Endothelial cell of umbilical vein (primary cell): ENCODE measurements at regions not wholly inside any gene's neighbourhood (a gene's known extent, or its start where the extent isn't known, plus 50 kb on each side); places are given as distances from the start of the nearest gene placed in this dataset.

Experiments
- BruUV-seq: library from RNA; stranded (reverse); fragments of 400-500 nt; replicated peaks from 2 replicates; lab custom pipeline; 2021; lab: Mats Ljungman, UMichigan
- CTCF ChIA-PET: fragments of 300-600, 350-600 bp; sonication (Branson Sonifier 250); formaldehyde crosslinking; loops from one replicate; lab custom pipeline; 2021; ENCODE audit warnings: antibody characterized with exemption, inconsistent platforms; lab: Charles Lee
- POLR2A ChIA-PET: fragments of 300-600, 350-600 bp; sonication (Branson Sonifier 250); formaldehyde crosslinking; loops from one replicate; lab custom pipeline; 2021; ENCODE audit warnings: antibody characterized with exemption, inconsistent platforms; lab: Charles Lee
- DNase-seq: peaks from one replicate; pipeline ENCODE4 v3.0.0-alpha.2; 2011; ENCODE audit warnings: low read depth, low spot score
- FAIRE-seq: peaks from 2 replicates; lab custom pipeline; 2011; peaks lifted over from hg19 to GRCh38; lab: Jason Lieb, UNC
- H2AFZ ChIP-seq: 2 replicates; pipeline ENCODE4 v1.6.0; 2012; ENCODE audit warnings: low read depth, low read length, control low read depth, inconsistent platforms
- H3K27ac ChIP-seq: 2 replicates; pipeline ENCODE4 v1.5.1; 2011; ENCODE audit warnings: low read depth, mild to moderate bottlenecking, control low read depth, low read length, moderate library complexity; ENCODE audit not compliant: insufficient read depth
- H3K27me3 ChIP-seq, 2 experiments: 2 replicates each; pipeline versions ENCODE4 v1.6.0 to v1.6.1; 2011; ENCODE audit warnings: low read length in 2 of 2, mixed read lengths in 1 of 2; ENCODE audit not compliant: control insufficient read depth in 2 of 2, insufficient read depth in 2 of 2
- H3K36me3 ChIP-seq, 2 experiments: 2 replicates in 1 of 2; 3 replicates in 1 of 2; pipeline ENCODE4 v1.5.1; 2011; ENCODE audit warnings: low read length in 2 of 2, mild to moderate bottlenecking in 1 of 2, moderate library complexity in 1 of 2; ENCODE audit not compliant: control insufficient read depth in 2 of 2, insufficient read depth in 2 of 2; ENCODE audit errors: extremely low read depth in 1 of 2
- H3K4me1 ChIP-seq: 3 replicates; pipeline ENCODE4 v1.5.1; 2011; ENCODE audit warnings: mild to moderate bottlenecking, low read length; ENCODE audit not compliant: control insufficient read depth, insufficient read depth; ENCODE audit errors: extremely low read depth
- H3K4me2 ChIP-seq: 2 replicates; pipeline ENCODE4 v1.6.1; 2011; ENCODE audit warnings: low read length, control low read depth, mixed read lengths; ENCODE audit not compliant: insufficient read depth
- H3K4me3 ChIP-seq, 3 experiments: fragments of 200-600 bp in 1 of 3; sonication (generic), shearing (Covaris generic) in 1 of 3; replicated peaks in 1 of 3; 2 replicates each; pipeline ENCODE4 v1.5.1; 2011 to 2016; ENCODE audit warnings: control low read depth in 3 of 3, low read length in 3 of 3, mild to moderate bottlenecking in 2 of 3, inconsistent platforms in 1 of 3, low read depth in 1 of 3, moderate library complexity in 1 of 3; ENCODE audit not compliant: insufficient read depth in 1 of 3
- H3K79me2 ChIP-seq: 2 replicates; pipeline ENCODE4 v1.6.0; 2012; ENCODE audit warnings: low read length, inconsistent platforms; ENCODE audit not compliant: control insufficient read depth, insufficient read depth
- H3K9ac ChIP-seq: replicated peaks from 2 replicates; pipeline ENCODE3; 2011; ENCODE audit warnings: low read length, control low read depth; ENCODE audit not compliant: insufficient read depth; ENCODE audit errors: extremely low read depth
- H3K9me1 ChIP-seq: replicated peaks from 3 replicates; pipeline ENCODE4 v1.6.0; 2011; ENCODE audit warnings: mild to moderate bottlenecking, low read length; ENCODE audit not compliant: control insufficient read depth, insufficient read depth; ENCODE audit errors: extremely low read depth
- H3K9me3 ChIP-seq: replicated peaks from 2 replicates; pipeline ENCODE4 v1.5.1; 2012; ENCODE audit warnings: low read length, inconsistent platforms; ENCODE audit not compliant: control insufficient read depth, insufficient read depth
- H4K20me1 ChIP-seq: replicated peaks from 2 replicates; pipeline ENCODE3; 2011; ENCODE audit warnings: mild to moderate bottlenecking, low read length; ENCODE audit not compliant: control insufficient read depth, insufficient read depth; ENCODE audit errors: extremely low read depth
- CTCF ChIP-seq, 2 donors: IDR thresholded peaks; 1 replicate in 1 of 2; 2 replicates in 1 of 2; pipeline ENCODE4 v1.5.1; 2011; ENCODE audit warnings: low read length in 2 of 2, mild to moderate bottlenecking in 2 of 2, moderate library complexity in 2 of 2, control low read depth in 1 of 2, inconsistent platforms in 1 of 2, low read depth in 1 of 2; ENCODE audit not compliant: insufficient read depth in 1 of 2; ENCODE audit errors: extremely low read depth in 1 of 2
- EZH2 ChIP-seq: IDR thresholded peaks from 2 replicates; pipeline ENCODE4 v1.6.1; 2012; ENCODE audit warnings: borderline replicate concordance, low read depth, mild to moderate bottlenecking, moderate library complexity, low read length, inconsistent platforms; ENCODE audit not compliant: severe bottlenecking
- FOS ChIP-seq: IDR thresholded peaks from 2 replicates; pipeline ENCODE4 v1.6.1; 2011; ENCODE audit warnings: mild to moderate bottlenecking, low read length, moderate library complexity, borderline replicate concordance; ENCODE audit not compliant: insufficient read depth
- GATA2 ChIP-seq: IDR thresholded peaks from 2 replicates; pipeline ENCODE4 v1.7.0; 2011; ENCODE audit warnings: low read depth, mild to moderate bottlenecking, moderate library complexity, mixed read lengths, low read length; ENCODE audit not compliant: insufficient read length, insufficient read depth
- JUN ChIP-seq: IDR thresholded peaks from 2 replicates; pipeline ENCODE4 v1.6.1; 2011; ENCODE audit warnings: borderline replicate concordance, low read depth; ENCODE audit not compliant: insufficient read length, insufficient read depth
- MAX ChIP-seq: IDR thresholded peaks from 2 replicates; pipeline ENCODE4 v1.6.1; 2011; ENCODE audit not compliant: insufficient read depth, insufficient read length
- MYC ChIP-seq: IDR thresholded peaks from one replicate; pipeline ENCODE4 v1.6.1; 2011; ENCODE audit warnings: mild to moderate bottlenecking, low read depth, low read length
- POLR2A ChIP-seq: IDR thresholded peaks from 2 replicates; pipeline ENCODE4 v1.6.1; 2012; ENCODE audit warnings: low read depth, mild to moderate bottlenecking, control low read depth, low read length
- POLR2AphosphoS5 ChIP-seq: IDR thresholded peaks from 2 replicates; pipeline ENCODE4 v1.6.1; 2012; ENCODE audit warnings: low read depth, mild to moderate bottlenecking, control low read depth, low read length, moderate library complexity; ENCODE audit not compliant: insufficient read depth
- dilution Hi-C: fragments of 300-500 bp; cut with MboI; formaldehyde crosslinking; loops from one replicate; pipeline ENCODE4 v1.15.0; 2019; ENCODE audit warnings: low sequenced_read_pairs; ENCODE audit not compliant: extremely low pct_ligation_motif_present
- intact Hi-C: fragments of 100-400 bp; cut with micrococcal nuclease; formaldehyde crosslinking; loops from one replicate; pipeline ENCODE4 v1.10.0; 2022

GRCh38 chr1:173344034-173344743 is 132.9 kb upstream of the PRDX6 start:
- DNase-seq (no peak), FAIRE-seq (no peak)
- H4K20me1 ChIP-seq = no peaks in the 10 kb centered on the region
- no peak overlapping the region for H3K4me2 ChIP-seq
- TF ChIP-seq MYC = no peak
- TF ChIP-seq FOS = no peak
- no peak for TF ChIP-seq CTCF (IDR thresholded peaks at IDR 0.05; ENCODE audit: extremely low read depth in 1 of 2, insufficient read depth in 1 of 2, low read depth in 1 of 2, low read length in 2 of 2)
- no peak for TF ChIP-seq JUN
- TF ChIP-seq MAX = no peak
- no peak for TF ChIP-seq GATA2
- no peak for TF ChIP-seq POLR2AphosphoS5
- no peak for TF ChIP-seq EZH2
- no peak for TF ChIP-seq POLR2A
- no peaks in the 10 kb centered on the region for H3K9me3 ChIP-seq
- ChIA-PET CTCF (no interaction called here), POLR2A (no interaction called here)
- intact Hi-C loops = no loop called here
- dilution Hi-C loops = no loop called here
- no peak overlapping the region for H3K27ac ChIP-seq
- no peak overlapping the region for H3K4me3 ChIP-seq
- H3K27me3 ChIP-seq = peaks cover 0 to 2% of the 10 kb centered on the region in 2 experiments
- no peaks in the 10 kb centered on the region for H3K36me3 ChIP-seq
- H3K79me2 ChIP-seq = no peaks in the 10 kb centered on the region
- no peaks in the 10 kb centered on the region for H3K4me1 ChIP-seq
- no peaks in the 10 kb centered on the region for H3K9me1 ChIP-seq
- H3K9ac ChIP-seq = no peak overlapping the region
- H2AFZ ChIP-seq = no peak overlapping the region
- no TSS peak for BruUV-seq
